ENCODE measurements at regions not wholly inside any gene's neighbourhood (a gene's known extent, or its start where the extent isn't known, plus 50 kb on each side); places are given as distances from the start of the nearest gene placed in this dataset.
"Not testable (repeated sequence)": the region's sequence is repeated elsewhere in the genome, so short reads cannot be mapped to it uniquely, and the experiment has no call there.

DNA sequence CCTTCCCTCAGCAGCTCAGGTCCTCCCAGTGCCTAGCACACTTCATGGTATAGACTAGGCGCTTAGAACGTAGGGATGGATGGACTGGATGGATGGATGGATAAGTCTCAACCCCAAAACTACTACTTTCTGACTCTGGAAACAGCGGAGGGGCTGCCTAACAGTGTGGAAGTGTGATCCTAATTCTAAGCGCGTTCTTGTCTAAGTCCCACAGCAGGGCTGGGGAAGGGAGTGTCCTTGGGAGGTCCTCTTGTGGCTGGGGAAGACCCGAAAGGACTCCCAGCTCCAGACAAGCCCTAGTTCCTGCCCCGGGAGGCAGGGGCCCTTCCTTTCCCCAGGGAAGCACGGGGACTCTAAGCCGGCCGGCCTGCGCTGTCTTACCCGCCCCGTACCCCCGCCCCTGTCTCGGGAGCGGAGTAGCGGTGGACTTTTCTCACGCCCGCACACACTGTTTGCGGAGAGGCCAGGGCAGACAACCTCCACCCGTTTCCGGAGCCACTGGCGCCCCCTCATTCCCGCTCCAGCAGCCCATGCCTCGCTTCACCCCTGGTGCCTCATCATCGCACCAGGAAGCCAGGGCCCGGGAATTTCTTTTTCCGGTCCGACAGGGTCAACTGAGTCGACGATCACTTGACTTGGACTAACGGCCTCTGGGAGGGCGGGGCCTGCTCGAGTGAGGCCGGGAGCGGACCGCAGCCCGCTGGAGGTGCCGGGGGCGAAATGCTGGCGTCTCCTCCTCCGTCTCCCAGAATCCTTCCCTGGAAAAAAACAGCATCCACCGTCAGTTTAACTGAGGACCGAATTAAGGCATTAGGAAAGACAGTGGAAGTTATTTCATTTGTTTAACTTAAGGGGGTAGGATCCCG is 133.3 kb downstream of the TBC1D2B start:
- Mint-ChIP-seq H3K4me3 (peak overlapping the region; percentile 94 to 95), H3K27ac (peak overlapping the region; percentile 95), H3K9me3 (no peaks in the 10 kb centered on the region), H3K36me3 (no peaks in the 10 kb centered on the region), H3K27me3 (no peaks in the 10 kb centered on the region), H3K4me1 (peaks cover 8% of the 10 kb centered on the region in 2 donors)
- ATAC-seq (replicated peaks) (peak; percentile 82 to 91), DNase-seq (peak; percentile 61)

DNA sequence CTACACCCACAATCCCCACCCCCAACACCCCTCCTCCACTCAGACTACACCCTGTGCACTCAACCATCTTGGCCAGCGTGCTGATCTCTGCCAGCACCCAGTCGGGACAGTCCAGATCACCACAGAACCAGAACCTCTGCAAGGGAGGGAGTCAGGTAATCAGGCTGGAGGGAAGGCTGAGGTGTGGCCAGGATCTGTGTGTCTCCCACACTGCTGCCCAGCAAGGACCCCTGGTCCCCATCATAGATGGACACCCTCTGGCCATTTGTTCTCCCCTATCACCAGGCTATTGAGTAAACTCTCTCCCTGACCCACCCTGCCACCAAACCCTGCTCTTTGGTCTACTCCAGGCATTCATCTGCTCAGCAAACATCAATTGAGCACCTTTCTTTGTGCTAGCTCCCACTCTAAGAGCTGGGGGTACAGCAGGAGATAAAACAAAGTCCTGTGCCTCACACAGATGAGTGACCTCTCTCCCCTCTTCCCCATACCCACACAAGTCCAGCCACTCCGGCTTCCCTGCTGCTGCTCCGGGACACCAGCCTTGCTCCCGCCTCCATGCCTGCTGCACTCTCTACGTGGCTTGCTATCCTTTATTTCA is 134.8 kb downstream of the TBC1D2B start:
- DNase-seq (no peak), ATAC-seq (replicated peaks) (no peak)
- Mint-ChIP-seq H3K27me3 (no peaks in the 10 kb centered on the region), H3K4me1 (peaks cover 8% of the 10 kb centered on the region in 2 donors), H3K36me3 (no peaks in the 10 kb centered on the region), H3K27ac (no peak overlapping the region), H3K9me3 (no peaks in the 10 kb centered on the region), H3K4me3 (no peak overlapping the region)

DNA sequence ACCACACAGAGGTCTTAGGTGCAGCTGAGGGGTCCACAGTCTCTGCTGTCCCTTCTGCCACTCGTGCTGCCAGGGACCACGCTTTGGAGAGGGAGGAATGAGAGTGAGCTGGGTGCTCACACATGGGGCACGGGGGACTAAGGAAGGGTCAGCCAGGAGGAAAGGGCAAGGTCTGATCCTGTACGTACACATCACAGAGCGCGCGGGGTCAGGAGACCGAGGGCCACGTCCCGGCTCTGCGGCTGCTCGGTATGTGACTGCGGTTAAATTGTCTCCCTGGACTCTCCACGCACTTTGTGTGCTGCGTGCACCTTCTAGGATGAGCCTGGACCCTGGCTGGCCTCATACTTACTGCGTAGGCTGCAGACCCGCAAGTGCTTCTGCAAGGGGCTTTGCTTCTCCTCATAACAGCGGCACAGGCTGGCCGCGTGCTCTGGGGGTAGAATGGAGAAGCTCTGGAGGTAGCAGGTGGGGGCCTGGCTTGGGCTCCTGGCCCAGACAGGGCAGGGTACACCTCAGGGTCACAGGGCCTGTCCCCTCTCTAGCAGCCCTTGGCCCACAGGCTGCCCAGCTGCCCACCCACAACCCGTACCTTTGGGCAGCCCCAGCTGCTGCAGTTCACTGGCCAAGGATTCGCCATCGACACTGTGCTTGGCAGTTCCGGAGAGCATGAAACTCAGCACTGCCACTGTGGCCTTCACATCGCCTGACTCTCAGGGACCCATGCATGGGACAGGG is 136.3 kb downstream of the TBC1D2B start:
- not testable (repeated sequence) for ATAC-seq (replicated peaks); H3K4me1 Mint-ChIP-seq; DNase-seq; H3K36me3 Mint-ChIP-seq; H3K4me3 Mint-ChIP-seq; H3K27ac Mint-ChIP-seq; H3K9me3 Mint-ChIP-seq; H3K27me3 Mint-ChIP-seq

DNA sequence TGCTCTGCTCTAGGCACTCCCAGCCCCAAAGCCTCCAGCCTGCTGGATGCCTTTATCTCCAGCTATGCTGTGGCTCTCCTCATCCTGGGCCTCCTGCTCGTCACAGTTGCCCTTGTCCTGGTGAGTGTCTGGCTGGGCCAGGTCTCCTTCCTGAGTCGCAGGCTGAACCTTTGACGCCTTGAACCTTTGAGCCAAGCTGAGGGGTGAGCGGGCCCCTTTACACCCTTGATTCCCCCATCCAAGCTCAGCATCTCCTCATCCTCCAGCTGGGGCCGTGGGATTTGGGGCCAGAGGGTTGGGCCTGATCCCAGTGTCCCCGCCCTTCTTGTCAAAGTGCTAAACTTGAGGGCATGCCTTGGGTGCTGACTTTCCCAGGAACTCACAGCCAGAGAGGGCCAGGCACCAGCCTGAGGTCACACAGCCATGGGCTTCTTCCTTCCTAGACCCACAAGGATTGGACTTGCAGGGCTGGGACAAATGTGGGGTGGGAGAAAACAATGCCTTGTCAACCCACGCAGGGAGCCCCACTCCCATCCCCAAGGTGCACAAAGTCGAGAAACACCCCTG is 137.0 kb downstream of the TBC1D2B start:
- Mint-ChIP-seq H3K36me3 (no peaks in the 10 kb centered on the region), H3K4me1 (peaks cover 8% of the 10 kb centered on the region in 2 donors), H3K27me3 (no peaks in the 10 kb centered on the region), H3K27ac (peak overlapping the region; percentile 15), H3K4me3 (no peak overlapping the region), H3K9me3 (no peaks in the 10 kb centered on the region)
- DNase-seq: no peak
- ATAC-seq (replicated peaks): no peak

DNA sequence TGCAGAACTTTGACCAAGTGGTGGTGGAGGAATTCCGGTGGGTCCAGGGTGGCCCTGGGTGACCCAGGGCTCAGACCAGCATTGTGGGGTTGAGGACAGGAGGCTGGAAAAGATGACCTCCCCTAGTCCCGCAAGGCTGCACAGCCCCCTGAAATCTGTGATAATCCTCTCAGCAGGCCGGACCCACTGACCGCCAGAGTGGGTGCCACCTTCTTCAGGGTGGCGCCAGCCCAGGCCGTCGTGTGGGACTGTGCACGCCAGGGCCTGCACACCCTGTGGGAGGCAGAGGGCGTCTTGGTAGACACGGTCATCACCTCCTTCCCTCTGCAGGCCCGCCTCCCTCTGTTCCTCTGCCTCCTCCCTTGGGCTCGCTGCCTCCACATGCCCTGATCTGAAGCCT is 137.7 kb downstream of the TBC1D2B start:
- no peaks in the 10 kb centered on the region for H3K9me3 Mint-ChIP-seq
- peak overlapping the region; percentile 15 for H3K27ac Mint-ChIP-seq
- H3K4me1 Mint-ChIP-seq: peaks cover 6 to 8% of the 10 kb centered on the region in 2 donors
- DNase-seq (no peak), ATAC-seq (replicated peaks) (no peak)
- H3K4me3 Mint-ChIP-seq: no peak overlapping the region
- no peaks in the 10 kb centered on the region for H3K36me3 Mint-ChIP-seq
- no peaks in the 10 kb centered on the region for H3K27me3 Mint-ChIP-seq

DNA sequence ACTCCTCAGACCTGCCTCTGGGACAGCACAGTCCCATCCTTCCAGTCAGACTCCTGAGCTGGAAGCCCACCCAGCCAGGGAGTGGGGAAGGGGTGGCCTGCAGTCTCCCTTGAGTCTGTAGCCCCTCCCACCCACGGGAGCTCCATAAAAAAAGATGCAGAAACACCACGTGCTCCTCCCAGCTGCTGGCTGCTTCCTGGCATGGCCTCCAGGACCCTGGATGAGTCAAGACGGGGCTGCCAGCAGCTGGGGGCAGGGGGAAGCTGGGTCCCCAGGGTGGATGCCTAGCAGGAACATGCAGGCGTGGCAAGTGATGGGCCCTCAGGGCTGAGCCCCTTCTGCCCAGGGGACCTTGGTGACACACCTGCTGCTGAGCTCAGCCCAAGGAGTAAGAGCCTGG is 138.5 kb downstream of the TBC1D2B start:
- not testable (repeated sequence) for ATAC-seq (replicated peaks); DNase-seq; H3K27me3 Mint-ChIP-seq; H3K4me3 Mint-ChIP-seq; H3K36me3 Mint-ChIP-seq; H3K27ac Mint-ChIP-seq; H3K4me1 Mint-ChIP-seq; H3K9me3 Mint-ChIP-seq

DNA sequence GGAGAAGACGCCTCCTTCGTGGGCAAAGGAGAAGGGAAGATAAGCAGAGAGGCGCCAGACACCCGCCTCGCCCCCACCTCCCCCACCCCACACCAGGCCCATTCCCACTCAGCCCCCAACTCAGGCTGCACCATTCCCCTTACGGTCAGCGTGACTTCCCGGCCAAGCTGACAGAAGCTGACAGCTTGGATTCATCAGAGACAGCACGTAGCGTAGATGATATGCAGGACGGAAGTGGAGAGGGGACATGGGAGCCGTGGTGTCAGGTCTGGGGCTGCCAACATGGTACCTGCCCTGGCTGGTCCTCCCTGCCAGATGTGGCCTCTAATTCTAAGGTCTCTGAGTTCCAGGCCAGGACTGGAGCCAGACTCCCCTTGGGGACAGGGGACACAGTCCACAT is 139.0 kb downstream of the TBC1D2B start:
- not testable (repeated sequence) for H3K36me3 Mint-ChIP-seq, H3K27ac Mint-ChIP-seq, H3K4me1 Mint-ChIP-seq

DNA sequence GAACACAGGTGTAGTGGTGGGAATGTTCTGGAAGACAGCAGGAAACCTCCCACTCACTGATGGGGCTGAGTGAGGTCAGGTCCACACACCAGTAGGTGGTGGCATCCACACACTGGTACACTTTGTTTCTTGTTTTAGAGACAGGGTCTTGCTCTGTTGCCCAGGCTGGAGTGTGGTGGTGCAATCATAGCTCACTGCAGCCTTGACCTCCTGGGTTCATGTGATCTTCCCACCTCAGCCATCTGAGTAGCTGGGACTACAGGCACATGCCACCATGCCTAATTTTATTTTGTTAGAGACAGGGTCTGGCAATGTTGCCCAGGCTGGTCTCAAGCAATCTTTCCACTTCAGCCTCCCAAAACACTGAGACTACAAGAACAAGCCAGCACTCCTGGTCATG is 140.9 kb downstream of the TBC1D2B start:
- not testable (repeated sequence) for H3K36me3 Mint-ChIP-seq; DNase-seq; H3K4me1 Mint-ChIP-seq; H3K9me3 Mint-ChIP-seq; H3K4me3 Mint-ChIP-seq; H3K27me3 Mint-ChIP-seq; ATAC-seq (replicated peaks); H3K27ac Mint-ChIP-seq

More for the DNA sequence above, 139.0 kb downstream of the TBC1D2B start:
- not testable (repeated sequence) for ATAC-seq (replicated peaks); DNase-seq; H3K4me3 Mint-ChIP-seq; H3K9me3 Mint-ChIP-seq; H3K27me3 Mint-ChIP-seq

DNA sequence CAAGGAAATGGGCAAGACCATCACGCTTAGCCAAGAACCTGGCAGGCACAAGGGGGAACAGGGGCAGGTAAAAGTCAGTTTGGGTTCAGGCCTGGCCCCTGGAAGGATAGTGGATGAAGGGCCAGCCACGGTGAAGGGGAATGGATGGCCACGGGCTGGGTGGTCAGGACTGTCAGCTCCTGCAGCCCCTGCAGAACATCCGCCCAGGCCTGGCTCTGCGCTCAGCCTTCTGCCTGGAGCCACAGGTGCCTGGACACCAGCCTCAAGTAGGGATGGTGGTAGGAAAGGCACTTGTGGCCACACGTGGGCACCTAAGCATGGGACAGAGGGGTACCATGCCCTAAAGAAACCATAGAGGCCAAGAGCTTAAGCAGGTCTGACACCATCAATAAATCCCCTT is 143.0 kb downstream of the TBC1D2B start:
- not testable (repeated sequence) for DNase-seq; H3K4me1 Mint-ChIP-seq; ATAC-seq (replicated peaks); H3K4me3 Mint-ChIP-seq; H3K27ac Mint-ChIP-seq; H3K9me3 Mint-ChIP-seq; H3K36me3 Mint-ChIP-seq; H3K27me3 Mint-ChIP-seq

DNA sequence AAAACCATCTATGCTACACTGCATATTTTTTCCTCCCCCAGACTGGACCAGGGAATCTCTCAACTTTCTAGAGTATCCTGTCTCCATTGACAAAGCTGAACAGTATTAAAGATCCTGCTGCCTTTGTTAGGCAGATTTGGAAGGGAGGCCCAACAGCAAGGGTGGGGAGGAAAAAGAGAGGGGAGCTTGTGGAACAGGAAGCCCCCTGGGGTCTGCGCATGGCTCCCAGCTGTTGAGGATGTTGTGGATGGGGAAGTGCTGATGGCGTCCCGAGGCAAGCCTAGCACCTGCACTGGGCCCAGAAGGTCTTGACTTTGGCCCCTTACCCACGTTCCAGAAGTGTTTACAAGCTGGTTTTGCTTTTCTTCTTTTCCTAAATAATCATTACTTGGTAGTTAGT is 146.6 kb downstream of the TBC1D2B start:
- H3K27me3 Mint-ChIP-seq; ATAC-seq (replicated peaks); H3K4me3 Mint-ChIP-seq: not testable (repeated sequence)

DNA sequence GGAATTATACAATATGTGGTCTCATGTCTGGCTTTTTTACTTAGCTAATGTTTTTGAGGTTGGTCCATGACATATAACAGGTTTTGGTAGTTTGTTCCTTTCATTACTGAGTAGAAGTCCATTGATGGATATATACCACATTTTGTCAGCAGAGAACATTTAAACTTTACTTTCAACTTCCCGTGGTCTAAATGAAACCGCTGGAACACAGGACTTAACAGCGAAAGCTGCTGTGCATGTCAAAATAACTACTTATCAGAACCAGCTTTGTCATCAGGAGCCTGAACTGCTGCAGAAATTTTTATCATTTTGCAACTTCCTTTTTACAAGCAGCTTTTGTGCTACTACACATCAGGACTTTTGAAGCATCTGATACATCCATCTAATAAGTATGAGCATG is 147.0 kb downstream of the TBC1D2B start:
- not testable (repeated sequence) for H3K4me1 Mint-ChIP-seq; ATAC-seq (replicated peaks); H3K27me3 Mint-ChIP-seq; H3K36me3 Mint-ChIP-seq; H3K9me3 Mint-ChIP-seq; H3K4me3 Mint-ChIP-seq; DNase-seq
- peak overlapping the region; percentile 20 for H3K27ac Mint-ChIP-seq

More for the DNA sequence above, 146.6 kb downstream of the TBC1D2B start:
- H3K36me3 Mint-ChIP-seq, H3K9me3 Mint-ChIP-seq, H3K4me1 Mint-ChIP-seq, DNase-seq, H3K27ac Mint-ChIP-seq: not testable (repeated sequence)

DNA sequence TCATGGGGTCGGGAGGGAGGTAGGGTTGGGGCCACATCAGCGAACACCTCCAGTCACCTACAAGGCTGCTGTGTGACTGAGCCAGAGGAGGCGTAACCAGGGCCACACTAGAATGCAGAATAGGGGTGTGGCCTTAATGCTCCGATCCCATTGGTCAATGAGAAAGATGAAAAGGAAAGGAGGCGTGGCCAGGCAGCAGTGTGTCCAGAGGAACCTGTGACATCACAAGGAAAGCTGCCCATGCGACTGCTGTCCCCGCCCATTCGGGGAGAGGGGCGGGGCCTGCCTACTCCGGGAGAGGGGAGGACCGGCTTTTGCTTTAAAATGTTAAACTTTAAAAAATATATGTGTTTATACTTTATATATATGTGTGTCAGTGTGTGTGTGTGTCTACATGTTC is 150.7 kb downstream of the TBC1D2B start:
- not testable (repeated sequence) for ATAC-seq (replicated peaks); H3K27ac Mint-ChIP-seq; H3K4me1 Mint-ChIP-seq; H3K27me3 Mint-ChIP-seq; H3K9me3 Mint-ChIP-seq; H3K36me3 Mint-ChIP-seq; H3K4me3 Mint-ChIP-seq; DNase-seq

DNA sequence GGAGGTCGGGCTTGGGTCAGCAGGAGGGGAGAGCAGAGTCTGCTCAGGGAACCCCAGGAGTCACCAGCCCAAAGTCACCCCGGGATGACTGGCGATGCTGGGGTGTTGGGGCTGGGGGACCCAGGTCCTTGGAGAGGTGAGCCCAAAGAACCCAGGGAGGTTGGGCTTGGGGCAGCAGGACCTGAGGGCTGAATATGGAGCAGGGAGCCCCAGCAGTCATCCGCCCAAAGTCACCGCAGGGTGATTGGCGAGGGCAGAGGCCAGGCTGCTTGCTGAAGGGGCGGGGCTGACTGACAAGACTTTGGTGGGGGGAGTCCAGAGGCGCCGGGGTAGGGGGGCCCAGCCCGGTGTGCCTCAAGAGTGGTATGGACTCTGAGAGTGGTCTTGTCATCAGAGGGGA is 151.2 kb downstream of the TBC1D2B start:
- H3K27ac Mint-ChIP-seq; H3K36me3 Mint-ChIP-seq; H3K4me3 Mint-ChIP-seq; DNase-seq; H3K9me3 Mint-ChIP-seq; H3K4me1 Mint-ChIP-seq; ATAC-seq (replicated peaks): not testable (repeated sequence)
- H3K27me3 Mint-ChIP-seq: peaks cover 12% of the 10 kb centered on the region in 2 donors

DNA sequence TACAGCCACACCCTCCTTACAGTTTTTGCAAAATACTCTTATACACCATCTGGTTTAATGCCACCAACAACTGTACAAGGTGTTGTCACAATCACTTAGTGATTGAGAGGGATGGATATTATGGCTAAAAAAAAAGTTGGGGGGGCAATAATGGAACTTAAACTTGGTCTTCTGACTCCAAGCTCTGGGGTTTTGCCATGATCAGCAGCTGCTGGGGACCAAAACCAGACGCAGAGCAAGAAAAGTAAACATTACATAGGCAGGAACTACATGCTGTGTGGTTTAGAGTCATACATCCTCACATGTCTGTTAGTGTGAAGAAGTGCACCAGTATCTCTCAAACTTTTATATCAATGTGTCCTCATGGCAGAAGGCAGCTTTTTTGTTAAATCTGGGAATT is 152.4 kb downstream of the TBC1D2B start:
- DNase-seq; H3K4me1 Mint-ChIP-seq; H3K27ac Mint-ChIP-seq; H3K4me3 Mint-ChIP-seq; H3K36me3 Mint-ChIP-seq; H3K9me3 Mint-ChIP-seq; ATAC-seq (replicated peaks): not testable (repeated sequence)
- peaks cover 12% of the 10 kb centered on the region in 2 donors for H3K27me3 Mint-ChIP-seq
